ENCODE measurements at regions not wholly inside any gene's neighbourhood (a gene's known extent, or its start where the extent isn't known, plus 50 kb on each side); places are given as distances from the start of the nearest gene placed in this dataset.

GRCh38 chr10:63703113-63703670, 182.0 kb downstream of the REEP3 start:
- no peak overlapping the region for H3K4me3 Mint-ChIP-seq
- WGBS, 2 experiments (ENCODE audit: insufficient coverage in 1 of 2, insufficient read length in 1 of 2), result 77 to 92% methylated on average over 3 to 4 of the region's 4 CpGs
- no peak overlapping the region for H3K27ac ChIP-seq (ENCODE audit: low read depth, low read length)
- H3K27ac Mint-ChIP-seq, result no peak overlapping the region
- H3K9ac ChIP-seq (ENCODE audit: extremely low read depth, low read length, poor library complexity, severe bottlenecking), result no peak overlapping the region
- no peaks in the 10 kb centered on the region for H3K27me3 Mint-ChIP-seq (ENCODE audit: insufficient read depth)
- H3K36me3 ChIP-seq (ENCODE audit: control insufficient read depth, insufficient read depth, low read length), result no peaks in the 10 kb centered on the region
- no peak overlapping the region for H3K4me3 ChIP-seq (ENCODE audit: low read length)
- no peak for DNase-seq
- peaks cover 18% of the 10 kb centered on the region for H3K4me1 Mint-ChIP-seq
- H3K9me3 Mint-ChIP-seq, result no peaks in the 10 kb centered on the region
- no peaks in the 10 kb centered on the region for H3K9me3 ChIP-seq (ENCODE audit: control insufficient read depth, low read length)
- peaks cover 4% of the 10 kb centered on the region for H3K4me1 ChIP-seq (ENCODE audit: control insufficient read depth, insufficient read depth, low read length)
- no peaks in the 10 kb centered on the region for H3K36me3 Mint-ChIP-seq (ENCODE audit: low read depth)
- TF ChIP-seq CTCF (conservative IDR thresholded peaks at IDR 0.05), result no peak
- H3K27me3 ChIP-seq (ENCODE audit: control insufficient read depth, insufficient read depth, low read length, poor library complexity, severe bottlenecking), result no peaks in the 10 kb centered on the region

GRCh38 chr10:63703740-63704345, 182.6 kb downstream of the REEP3 start:
- no peak for TF ChIP-seq CTCF (conservative IDR thresholded peaks at IDR 0.05)
- Histone ChIP-seq H3K4me1 (ENCODE audit: control insufficient read depth, insufficient read depth, low read length) (peaks cover 4% of the 10 kb centered on the region), H3K9ac (ENCODE audit: extremely low read depth, low read length, poor library complexity, severe bottlenecking) (no peak overlapping the region), H3K27me3 (ENCODE audit: control insufficient read depth, insufficient read depth, low read length, poor library complexity, severe bottlenecking) (no peaks in the 10 kb centered on the region), H3K36me3 (ENCODE audit: control insufficient read depth, insufficient read depth, low read length) (no peaks in the 10 kb centered on the region), H3K4me3 (ENCODE audit: low read length) (no peak overlapping the region), H3K9me3 (ENCODE audit: control insufficient read depth, low read length) (no peaks in the 10 kb centered on the region), H3K27ac (ENCODE audit: low read depth, low read length) (no peak overlapping the region)
- DNase-seq, result no peak
- no peaks in the 10 kb centered on the region for H3K36me3 Mint-ChIP-seq (ENCODE audit: low read depth)
- H3K9me3 Mint-ChIP-seq, result no peaks in the 10 kb centered on the region
- 86 to 92% methylated on average over 4 to 6 of the region's 6 CpGs for WGBS, 2 experiments (ENCODE audit: insufficient coverage in 1 of 2, insufficient read length in 1 of 2)
- no peaks in the 10 kb centered on the region for H3K27me3 Mint-ChIP-seq (ENCODE audit: insufficient read depth)
- no peak overlapping the region for H3K27ac Mint-ChIP-seq
- H3K4me3 Mint-ChIP-seq, result no peak overlapping the region
- peaks cover 18% of the 10 kb centered on the region for H3K4me1 Mint-ChIP-seq

- Mint-ChIP-seq H3K27me3 (ENCODE audit: insufficient read depth) (no peaks in the 10 kb centered on the region), H3K9me3 (no peaks in the 10 kb centered on the region), H3K27ac (no peak overlapping the region), H3K4me3 (no peak overlapping the region), H3K36me3 (ENCODE audit: low read depth) (no peaks in the 10 kb centered on the region), H3K4me1 (peaks cover 29% of the 10 kb centered on the region)
- no peak for TF ChIP-seq CTCF (conservative IDR thresholded peaks at IDR 0.05)
- Histone ChIP-seq H3K9me3 (ENCODE audit: control insufficient read depth, low read length) (no peaks in the 10 kb centered on the region), H3K4me3 (ENCODE audit: low read length) (no peak overlapping the region), H3K36me3 (ENCODE audit: control insufficient read depth, insufficient read depth, low read length) (no peaks in the 10 kb centered on the region), H3K9ac (ENCODE audit: extremely low read depth, low read length, poor library complexity, severe bottlenecking) (no peak overlapping the region), H3K27ac (ENCODE audit: low read depth, low read length) (no peak overlapping the region), H3K4me1 (ENCODE audit: control insufficient read depth, insufficient read depth, low read length) (peaks cover 14% of the 10 kb centered on the region), H3K27me3 (ENCODE audit: control insufficient read depth, insufficient read depth, low read length, poor library complexity, severe bottlenecking) (no peaks in the 10 kb centered on the region)
- 88% methylated on average over 1 of the region's 1 CpG; no CpG with 5 or more reads in 1 of the 2 experiments for WGBS, 2 experiments (ENCODE audit: insufficient coverage in 1 of 2, insufficient read length in 1 of 2)
- no peak for DNase-seq
Measured at GRCh38 chr10:63707254-63707910, 186.2 kb downstream of the REEP3 start.
